Glutamatergic neuron (in vitro differentiated cells): ENCODE measurements at regions not wholly inside any gene's neighbourhood (a gene's known extent, or its start where the extent isn't known, plus 50 kb on each side); places are given as distances from the start of the nearest gene placed in this dataset.

Source experiments
- DNase-seq: peaks from one replicate; pipeline ENCODE4 v3.0.0; 2022
- H3K27ac Mint-ChIP-seq: one replicate; pipeline ENCODE4 v1.8.0; 2020; ENCODE audit warnings: mild to moderate bottlenecking, mixed read lengths, inconsistent platforms; ENCODE audit not compliant: unreplicated experiment
- H3K27me3 Mint-ChIP-seq: one replicate; pipeline ENCODE4 v1.8.0; 2020; ENCODE audit warnings: mild to moderate bottlenecking, moderate library complexity, mixed read lengths, inconsistent platforms; ENCODE audit not compliant: unreplicated experiment
- H3K36me3 Mint-ChIP-seq: one replicate; pipeline ENCODE4 v1.8.0; 2020; ENCODE audit warnings: mild to moderate bottlenecking, mixed read lengths, inconsistent platforms; ENCODE audit not compliant: unreplicated experiment
- H3K4me1 Mint-ChIP-seq: one replicate; pipeline ENCODE4 v1.8.0; 2020; ENCODE audit warnings: mild to moderate bottlenecking, low read depth, mixed read lengths, inconsistent platforms; ENCODE audit not compliant: unreplicated experiment
- H3K4me3 Mint-ChIP-seq: one replicate; pipeline ENCODE4 v1.8.0; 2020; ENCODE audit warnings: mild to moderate bottlenecking, mixed read lengths, inconsistent platforms; ENCODE audit not compliant: unreplicated experiment
- H3K9me3 Mint-ChIP-seq: one replicate; pipeline ENCODE4 v1.8.0; 2020; ENCODE audit warnings: mild to moderate bottlenecking, moderate library complexity, mixed read lengths, inconsistent platforms; ENCODE audit not compliant: unreplicated experiment
- TF ChIP-seq, protein P1 (sequence below): fragments of 200-600 bp; sonication (generic); IDR thresholded peaks from one replicate; pipeline ENCODE4 v1.5.0; 2021; ENCODE audit not compliant: partially characterized antibody, unreplicated experiment

DNA sequence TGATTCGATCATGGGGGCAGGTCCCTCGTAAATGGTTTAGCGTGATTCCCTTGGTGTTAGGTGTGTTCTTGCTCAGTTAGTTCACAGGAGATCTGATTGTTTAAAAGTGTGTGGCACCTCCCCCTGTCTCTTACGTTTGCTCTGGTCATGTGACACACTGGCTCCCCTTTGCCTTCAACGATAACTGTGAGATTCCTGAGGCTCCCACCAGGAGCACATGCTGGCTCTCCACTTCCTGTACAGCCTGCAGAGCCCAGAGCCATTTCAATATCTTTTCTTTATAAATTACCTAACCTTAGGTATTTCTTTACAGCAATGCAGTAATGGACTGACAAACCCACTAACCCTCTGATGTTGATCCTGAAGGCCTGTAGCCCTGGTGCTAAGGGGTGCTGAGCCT, 141.9 kb downstream of the FCRL5 start:
- H3K27ac Mint-ChIP-seq = no peak overlapping the region
- H3K4me3 Mint-ChIP-seq = no peak overlapping the region
- H3K4me1 Mint-ChIP-seq = no peaks in the 10 kb centered on the region
- DNase-seq = no peak
- no peaks in the 10 kb centered on the region for H3K36me3 Mint-ChIP-seq
- no peaks in the 10 kb centered on the region for H3K9me3 Mint-ChIP-seq
- TF ChIP-seq, protein P1, sequence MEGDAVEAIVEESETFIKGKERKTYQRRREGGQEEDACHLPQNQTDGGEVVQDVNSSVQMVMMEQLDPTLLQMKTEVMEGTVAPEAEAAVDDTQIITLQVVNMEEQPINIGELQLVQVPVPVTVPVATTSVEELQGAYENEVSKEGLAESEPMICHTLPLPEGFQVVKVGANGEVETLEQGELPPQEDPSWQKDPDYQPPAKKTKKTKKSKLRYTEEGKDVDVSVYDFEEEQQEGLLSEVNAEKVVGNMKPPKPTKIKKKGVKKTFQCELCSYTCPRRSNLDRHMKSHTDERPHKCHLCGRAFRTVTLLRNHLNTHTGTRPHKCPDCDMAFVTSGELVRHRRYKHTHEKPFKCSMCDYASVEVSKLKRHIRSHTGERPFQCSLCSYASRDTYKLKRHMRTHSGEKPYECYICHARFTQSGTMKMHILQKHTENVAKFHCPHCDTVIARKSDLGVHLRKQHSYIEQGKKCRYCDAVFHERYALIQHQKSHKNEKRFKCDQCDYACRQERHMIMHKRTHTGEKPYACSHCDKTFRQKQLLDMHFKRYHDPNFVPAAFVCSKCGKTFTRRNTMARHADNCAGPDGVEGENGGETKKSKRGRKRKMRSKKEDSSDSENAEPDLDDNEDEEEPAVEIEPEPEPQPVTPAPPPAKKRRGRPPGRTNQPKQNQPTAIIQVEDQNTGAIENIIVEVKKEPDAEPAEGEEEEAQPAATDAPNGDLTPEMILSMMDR = no peak
- H3K27me3 Mint-ChIP-seq = no peaks in the 10 kb centered on the region

DNA sequence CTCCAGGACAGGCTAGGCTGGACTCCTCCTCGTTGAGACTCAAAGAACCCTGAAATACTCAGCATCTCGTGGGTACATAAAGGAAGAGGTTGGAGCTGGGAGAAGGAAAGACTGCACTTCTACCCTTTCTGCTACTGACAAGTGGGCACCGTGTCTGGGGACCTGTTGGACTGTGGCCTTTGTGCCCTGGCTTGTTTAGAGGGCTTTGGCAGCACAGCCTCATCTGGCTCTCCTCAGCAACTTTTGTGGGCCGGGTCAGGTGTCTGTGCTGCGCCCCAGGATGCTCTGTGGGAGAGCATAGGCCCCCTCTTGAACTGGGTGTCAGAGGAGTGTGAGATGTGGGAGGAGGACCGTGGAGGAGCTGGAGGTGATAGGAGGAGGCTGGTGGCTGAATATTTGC, 142.4 kb downstream of the FCRL5 start:
- H3K4me1 Mint-ChIP-seq = no peaks in the 10 kb centered on the region
- no peaks in the 10 kb centered on the region for H3K27me3 Mint-ChIP-seq
- TF ChIP-seq, protein P1 = no peak
- H3K36me3 Mint-ChIP-seq = no peaks in the 10 kb centered on the region
- no peaks in the 10 kb centered on the region for H3K9me3 Mint-ChIP-seq
- DNase-seq = no peak
- H3K4me3 Mint-ChIP-seq = no peak overlapping the region
- no peak overlapping the region for H3K27ac Mint-ChIP-seq

DNA sequence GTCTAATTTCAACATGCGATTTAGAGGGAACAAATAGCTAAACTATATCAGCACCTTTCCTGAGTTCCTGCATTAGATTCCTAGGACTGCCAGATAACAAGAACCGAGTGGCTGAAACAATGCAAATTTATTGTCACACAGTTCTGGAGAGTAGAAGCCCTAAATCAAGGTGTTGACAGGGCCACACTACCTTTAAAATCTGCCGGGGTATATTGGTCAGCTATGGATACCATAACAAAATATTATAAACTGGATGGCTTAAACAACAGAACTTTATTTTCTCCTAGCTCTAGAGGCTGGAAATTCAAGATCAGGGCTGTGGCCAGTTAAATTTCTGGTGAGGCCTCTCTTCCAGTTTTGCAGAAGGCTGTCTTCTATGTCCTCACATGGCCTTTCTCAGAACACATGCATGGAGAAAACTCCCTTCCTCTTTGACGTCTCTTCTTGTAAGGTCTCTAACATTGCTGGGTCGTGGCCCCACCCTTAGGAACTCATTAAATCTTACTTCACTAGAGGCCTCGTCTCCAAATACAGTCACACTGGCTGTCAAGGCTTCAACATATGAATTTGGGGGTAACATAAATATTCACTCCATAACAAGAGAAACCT, 144.3 kb downstream of the FCRL5 start:
- Mint-ChIP-seq H3K36me3 (no peaks in the 10 kb centered on the region), H3K9me3 (no peaks in the 10 kb centered on the region), H3K27me3 (no peaks in the 10 kb centered on the region), H3K27ac (no peak overlapping the region), H3K4me3 (no peak overlapping the region), H3K4me1 (no peaks in the 10 kb centered on the region)
- no peak for DNase-seq
- TF ChIP-seq, protein P1 = no peak

DNA sequence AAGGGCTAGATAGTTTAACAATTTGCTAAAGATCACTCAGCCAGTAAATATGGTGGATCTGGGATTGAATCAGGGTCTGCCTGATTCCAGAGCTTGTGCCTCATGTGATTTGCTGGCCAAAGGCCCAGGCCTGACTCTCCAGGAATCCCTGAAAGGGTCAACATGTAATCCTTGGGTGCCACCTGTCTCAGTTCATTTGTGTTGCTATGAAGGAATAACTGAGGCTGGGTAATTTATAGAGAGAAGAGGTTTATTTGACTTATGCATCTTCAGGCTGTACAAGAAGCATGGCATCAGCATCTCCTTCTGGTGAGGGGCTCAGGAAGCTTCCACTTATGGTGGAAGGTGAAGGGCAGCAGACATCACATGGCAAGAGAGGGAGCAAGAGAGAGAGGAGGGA, 144.9 kb downstream of the FCRL5 start:
- Mint-ChIP-seq H3K4me1 (no peaks in the 10 kb centered on the region), H3K4me3 (no peak overlapping the region), H3K9me3 (no peaks in the 10 kb centered on the region), H3K36me3 (no peaks in the 10 kb centered on the region), H3K27me3 (no peaks in the 10 kb centered on the region), H3K27ac (no peak overlapping the region)
- TF ChIP-seq, protein P1 = no peak
- DNase-seq = no peak

DNA sequence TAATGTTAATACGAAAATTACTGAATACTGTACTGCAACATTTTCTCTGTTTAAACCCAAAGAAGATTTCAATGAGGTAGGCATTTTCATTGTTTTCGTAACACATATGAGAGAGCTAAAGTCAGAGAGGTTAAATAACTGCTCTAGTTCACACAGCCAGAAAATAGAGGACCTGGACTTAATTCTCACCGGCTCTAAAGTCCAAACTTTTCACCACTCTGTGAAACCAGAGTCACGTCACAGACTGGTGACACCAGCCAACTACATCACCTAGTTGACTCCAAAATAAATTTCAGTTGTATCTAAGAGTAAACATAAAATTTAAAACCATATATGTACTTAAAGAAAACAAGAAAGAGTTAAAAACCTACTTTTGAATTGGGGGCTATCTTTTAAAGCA, 146.7 kb downstream of the FCRL5 start:
- no peak overlapping the region for H3K4me3 Mint-ChIP-seq
- H3K27me3 Mint-ChIP-seq = no peaks in the 10 kb centered on the region
- H3K36me3 Mint-ChIP-seq = no peaks in the 10 kb centered on the region
- H3K9me3 Mint-ChIP-seq = no peaks in the 10 kb centered on the region
- no peak for DNase-seq
- TF ChIP-seq, protein P1 = no peak
- H3K4me1 Mint-ChIP-seq = no peaks in the 10 kb centered on the region
- no peak overlapping the region for H3K27ac Mint-ChIP-seq
